NB4 (cell line): ENCODE measurements at regions not wholly inside any gene's neighbourhood (a gene's known extent, or its start where the extent isn't known, plus 50 kb on each side); places are given as distances from the start of the nearest gene placed in this dataset.

ENCODE experiments used
- POLR2A ChIP-seq: IDR thresholded peaks from 2 replicates; pipeline ENCODE4 v1.6.1; 2011; ENCODE audit warnings: mild to moderate bottlenecking; ENCODE audit not compliant: insufficient read length; ENCODE audit errors: extremely low read depth
- TF ChIP-seq, protein P1 (sequence below): IDR thresholded peaks from one replicate; pipeline ENCODE4 v1.5.1; 2012; ENCODE audit warnings: low read depth, low read length

- TF ChIP-seq, protein P1, sequence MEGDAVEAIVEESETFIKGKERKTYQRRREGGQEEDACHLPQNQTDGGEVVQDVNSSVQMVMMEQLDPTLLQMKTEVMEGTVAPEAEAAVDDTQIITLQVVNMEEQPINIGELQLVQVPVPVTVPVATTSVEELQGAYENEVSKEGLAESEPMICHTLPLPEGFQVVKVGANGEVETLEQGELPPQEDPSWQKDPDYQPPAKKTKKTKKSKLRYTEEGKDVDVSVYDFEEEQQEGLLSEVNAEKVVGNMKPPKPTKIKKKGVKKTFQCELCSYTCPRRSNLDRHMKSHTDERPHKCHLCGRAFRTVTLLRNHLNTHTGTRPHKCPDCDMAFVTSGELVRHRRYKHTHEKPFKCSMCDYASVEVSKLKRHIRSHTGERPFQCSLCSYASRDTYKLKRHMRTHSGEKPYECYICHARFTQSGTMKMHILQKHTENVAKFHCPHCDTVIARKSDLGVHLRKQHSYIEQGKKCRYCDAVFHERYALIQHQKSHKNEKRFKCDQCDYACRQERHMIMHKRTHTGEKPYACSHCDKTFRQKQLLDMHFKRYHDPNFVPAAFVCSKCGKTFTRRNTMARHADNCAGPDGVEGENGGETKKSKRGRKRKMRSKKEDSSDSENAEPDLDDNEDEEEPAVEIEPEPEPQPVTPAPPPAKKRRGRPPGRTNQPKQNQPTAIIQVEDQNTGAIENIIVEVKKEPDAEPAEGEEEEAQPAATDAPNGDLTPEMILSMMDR = no peak
- TF ChIP-seq POLR2A = no peak
Measured at GRCh38 chr10:130952086-130952485, 359.4 kb downstream of the TCERG1L start.
